Mucosa of descending colon (tissue), 3 donors: ENCODE measurements at regions not wholly inside any gene's neighbourhood (a gene's known extent, or its start where the extent isn't known, plus 50 kb on each side); places are given as distances from the start of the nearest gene placed in this dataset.

ENCODE experiments used
- ATAC-seq: fragments of 200-7000 bp; cut with Tn5 transposase; one replicate; pipeline ENCODE4 v1.9.1; 2020; ENCODE audit warnings: mild to moderate bottlenecking, moderate library complexity
- DNase-seq, 3 donors: peaks; one replicate each; pipeline ENCODE4 v3.0.0-alpha.2; 2020
- H3K36me3 ChIP-seq: fragments of 200-600 bp; one replicate; pipeline ENCODE4 v1.8.0; 2021; ENCODE audit warnings: low read depth, mild to moderate bottlenecking
- H3K4me1 ChIP-seq: fragments of 200-600 bp; one replicate; pipeline ENCODE4 v1.8.0; 2021; ENCODE audit warnings: low read depth, mild to moderate bottlenecking
- H3K4me3 ChIP-seq: fragments of 200-600 bp; one replicate; pipeline ENCODE4 v1.8.0; 2021; ENCODE audit warnings: mild to moderate bottlenecking
- H3K9me3 ChIP-seq: fragments of 200-600 bp; one replicate; pipeline ENCODE4 v1.8.0; 2021; ENCODE audit warnings: mild to moderate bottlenecking
- intact Hi-C, 2 donors: fragments of 100-400 bp; cut with DNase I in 1 of 2; cut with micrococcal nuclease in 1 of 2; formaldehyde crosslinking; loops; one replicate each; pipeline versions ENCODE4 v1.11.0 to v1.11.1; 2022; cut with DNase I, micrococcal nuclease
- TF ChIP-seq, protein P1 (sequence below): fragments of 200-600 bp; IDR thresholded peaks from one replicate; pipeline ENCODE4 v1.8.0; 2022; ENCODE audit warnings: antibody characterized with exemption, mild to moderate bottlenecking
- donor health status: DM: no; HTN: no; CAD: no; lungs with moderate emphysema.
- donor health status: DM: no; HTN: no; CAD: no.
- donor health status: DM: no; HTN: yes; CAD: no.

DNA sequence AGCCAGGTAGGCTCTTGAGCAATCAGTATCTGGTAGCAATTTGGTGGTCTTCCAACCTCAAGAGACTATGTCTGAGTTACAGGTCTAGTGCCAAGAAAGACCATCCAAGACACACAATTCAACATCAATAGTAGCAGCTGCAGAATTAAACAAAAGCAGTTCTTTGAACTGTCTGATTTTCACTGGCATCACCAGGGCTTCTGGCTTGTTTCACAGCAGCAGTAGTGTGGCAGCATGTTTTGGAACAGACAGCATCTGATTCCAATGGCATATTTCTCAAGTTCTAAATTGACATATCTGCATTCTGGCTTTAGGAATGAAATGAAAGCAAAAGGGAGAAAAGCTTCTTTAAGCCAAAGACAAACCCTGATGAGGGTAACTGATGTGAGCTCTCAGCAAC lies 334.7 kb upstream of the PRMT6 start:
- no peaks in the 10 kb centered on the region for H3K36me3 ChIP-seq
- H3K9me3 ChIP-seq, result peaks cover 2% of the 10 kb centered on the region
- no peaks in the 10 kb centered on the region for H3K4me1 ChIP-seq
- ATAC-seq, result no peak
- TF ChIP-seq, protein P1, sequence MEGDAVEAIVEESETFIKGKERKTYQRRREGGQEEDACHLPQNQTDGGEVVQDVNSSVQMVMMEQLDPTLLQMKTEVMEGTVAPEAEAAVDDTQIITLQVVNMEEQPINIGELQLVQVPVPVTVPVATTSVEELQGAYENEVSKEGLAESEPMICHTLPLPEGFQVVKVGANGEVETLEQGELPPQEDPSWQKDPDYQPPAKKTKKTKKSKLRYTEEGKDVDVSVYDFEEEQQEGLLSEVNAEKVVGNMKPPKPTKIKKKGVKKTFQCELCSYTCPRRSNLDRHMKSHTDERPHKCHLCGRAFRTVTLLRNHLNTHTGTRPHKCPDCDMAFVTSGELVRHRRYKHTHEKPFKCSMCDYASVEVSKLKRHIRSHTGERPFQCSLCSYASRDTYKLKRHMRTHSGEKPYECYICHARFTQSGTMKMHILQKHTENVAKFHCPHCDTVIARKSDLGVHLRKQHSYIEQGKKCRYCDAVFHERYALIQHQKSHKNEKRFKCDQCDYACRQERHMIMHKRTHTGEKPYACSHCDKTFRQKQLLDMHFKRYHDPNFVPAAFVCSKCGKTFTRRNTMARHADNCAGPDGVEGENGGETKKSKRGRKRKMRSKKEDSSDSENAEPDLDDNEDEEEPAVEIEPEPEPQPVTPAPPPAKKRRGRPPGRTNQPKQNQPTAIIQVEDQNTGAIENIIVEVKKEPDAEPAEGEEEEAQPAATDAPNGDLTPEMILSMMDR, result no peak
- no peak overlapping the region for H3K4me3 ChIP-seq
- no peak for DNase-seq
- intact Hi-C loops, result no loop called here

DNA sequence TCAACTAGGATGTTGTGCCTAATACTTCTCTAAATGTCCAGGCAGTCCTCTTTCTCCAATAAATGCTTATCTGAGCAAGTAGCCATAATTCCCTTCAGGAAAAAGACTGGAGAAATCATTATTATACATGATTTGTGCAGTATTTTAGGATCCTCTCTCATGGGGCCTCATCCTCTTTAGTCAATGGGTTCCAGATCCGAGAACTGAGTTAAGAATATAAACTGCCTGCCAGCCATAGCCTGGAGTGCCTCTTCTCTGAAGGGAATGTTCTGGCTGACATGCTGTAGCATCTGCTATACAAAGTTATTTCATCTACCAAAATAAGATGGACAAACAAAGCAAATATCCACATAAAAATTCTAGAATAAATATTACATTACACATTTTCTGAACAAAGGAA lies 334.0 kb upstream of the PRMT6 start:
- intact Hi-C loops, result no loop called here
- no peak for DNase-seq
- TF ChIP-seq, protein P1, result no peak
- ATAC-seq, result no peak
- Histone ChIP-seq H3K36me3 (no peaks in the 10 kb centered on the region), H3K9me3 (peaks cover 2% of the 10 kb centered on the region), H3K4me3 (no peak overlapping the region), H3K4me1 (no peaks in the 10 kb centered on the region)

DNA sequence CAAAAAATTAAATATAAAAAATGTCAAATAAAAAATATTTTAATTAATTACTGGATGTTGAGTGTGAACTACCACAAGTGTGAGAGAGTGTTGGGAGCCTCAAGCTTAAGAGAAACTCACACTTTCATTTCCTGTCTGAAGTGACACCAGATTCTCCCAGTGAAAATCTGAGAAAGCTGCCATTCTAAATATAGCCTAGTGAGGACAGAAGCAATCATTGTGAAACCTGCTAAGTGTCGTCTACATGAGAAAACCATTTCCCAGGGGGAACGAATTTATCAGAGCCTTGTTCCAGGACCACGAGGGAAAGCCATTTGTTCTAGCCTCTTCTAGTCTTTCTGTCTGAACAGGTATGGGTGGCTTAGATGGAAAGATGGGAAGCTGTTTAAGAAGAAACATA lies 329.3 kb upstream of the PRMT6 start:
- ATAC-seq, result no peak
- TF ChIP-seq, protein P1, result no peak
- intact Hi-C loops, result no loop called here
- DNase-seq, result no peak
- H3K36me3 ChIP-seq, result no peaks in the 10 kb centered on the region
- H3K4me1 ChIP-seq, result no peaks in the 10 kb centered on the region
- H3K4me3 ChIP-seq, result no peak overlapping the region
- peaks cover 2% of the 10 kb centered on the region for H3K9me3 ChIP-seq

DNA sequence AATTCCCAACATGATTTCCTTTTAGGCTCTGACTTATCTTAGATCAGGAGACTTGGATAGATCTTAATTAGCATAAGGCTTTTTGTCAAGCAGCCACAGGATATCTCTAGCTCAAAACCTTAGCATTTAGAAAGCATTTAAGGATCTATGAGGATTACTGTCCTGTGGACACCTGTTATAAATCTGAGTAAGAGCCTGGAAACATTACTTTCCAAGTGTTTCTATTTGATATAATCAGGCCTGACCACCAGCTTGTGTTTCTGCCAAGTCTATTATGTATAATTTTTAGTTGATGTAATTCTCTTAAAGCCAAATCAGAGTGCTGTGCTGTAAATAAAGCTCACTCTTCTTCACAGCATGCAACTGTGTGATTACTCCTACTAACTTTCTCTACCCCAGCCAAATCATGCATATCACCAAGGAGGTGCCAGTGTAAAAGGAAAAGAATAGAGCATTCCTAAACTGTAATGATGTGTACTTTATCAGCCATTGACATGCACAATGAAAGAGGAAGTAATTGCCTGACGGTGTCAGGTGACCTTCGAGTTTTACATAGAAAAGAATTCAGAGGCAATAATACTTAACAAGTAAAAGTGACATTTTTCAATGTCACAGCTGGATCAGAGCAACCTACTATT lies 309.9 kb upstream of the PRMT6 start:
- DNase-seq (no peak), ATAC-seq (no peak)
- Histone ChIP-seq H3K4me3 (no peak overlapping the region), H3K4me1 (no peaks in the 10 kb centered on the region), H3K9me3 (no peaks in the 10 kb centered on the region), H3K36me3 (no peaks in the 10 kb centered on the region)
- intact Hi-C loops, result no loop called here
- TF ChIP-seq, protein P1, result no peak

DNA sequence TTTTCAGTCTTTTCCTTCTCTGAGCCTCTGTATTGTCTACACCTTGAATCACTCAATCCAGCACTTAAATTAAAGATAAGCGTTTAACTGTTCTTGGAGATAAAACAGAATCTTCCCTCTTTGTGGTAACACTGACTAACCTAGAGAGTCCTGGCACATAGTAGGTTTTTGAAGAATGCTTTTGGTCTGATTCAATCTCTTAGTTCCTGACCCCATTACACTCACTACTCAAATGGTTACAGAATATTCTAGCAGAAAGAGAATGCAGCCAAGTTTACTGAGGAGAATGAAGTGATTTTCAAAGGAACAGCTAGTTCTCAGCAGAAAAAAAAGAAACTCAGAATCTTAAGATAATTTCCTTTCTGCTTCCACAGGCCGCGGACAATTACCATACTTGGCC lies 309.2 kb upstream of the PRMT6 start:
- Histone ChIP-seq H3K4me1 (no peaks in the 10 kb centered on the region), H3K4me3 (no peak overlapping the region), H3K9me3 (no peaks in the 10 kb centered on the region), H3K36me3 (no peaks in the 10 kb centered on the region)
- intact Hi-C loops, result no loop called here
- TF ChIP-seq, protein P1, result no peak
- DNase-seq (no peak), ATAC-seq (no peak)

DNA sequence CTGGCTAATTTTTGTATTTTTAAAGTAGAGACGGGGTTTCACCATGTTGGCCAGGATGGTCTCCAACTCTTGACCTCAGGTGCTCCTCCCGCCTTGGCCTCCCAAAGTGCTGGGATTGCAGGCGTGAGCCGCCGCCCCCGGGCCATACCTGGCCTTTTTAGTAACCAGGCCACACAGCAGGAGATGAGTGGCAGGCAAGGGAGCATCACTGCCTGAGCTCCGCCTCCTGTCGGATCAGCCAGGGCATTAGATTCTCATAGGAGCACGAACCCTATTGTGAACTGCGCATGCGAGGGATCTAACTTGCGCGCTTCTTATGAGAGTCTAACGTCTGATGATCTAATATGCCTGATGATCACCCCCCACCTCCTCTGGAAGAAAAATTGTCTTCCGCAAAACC lies 308.7 kb upstream of the PRMT6 start:
- TF ChIP-seq, protein P1, result no peak
- ATAC-seq (no peak), DNase-seq (peak in 1 of 3 donors; percentile 25)
- Histone ChIP-seq H3K9me3 (no peaks in the 10 kb centered on the region), H3K36me3 (no peaks in the 10 kb centered on the region), H3K4me3 (no peak overlapping the region), H3K4me1 (no peaks in the 10 kb centered on the region)
- intact Hi-C loops, result no loop called here
